ENCODE measurements at regions not wholly inside any gene's neighbourhood (a gene's known extent, or its start where the extent isn't known, plus 50 kb on each side); places are given as distances from the start of the nearest gene placed in this dataset.

- H3K4me3 ChIP-seq (ENCODE audit: control insufficient read depth in 1 of 2, extremely low read depth in 1 of 2, low read length in 1 of 2), result no peak overlapping the region
- Mint-ChIP-seq H3K4me3 (no peak overlapping the region), H3K9me3 (peaks cover 4 to 7% (median 6%) of the 10 kb centered on the region in 3 donors), H3K27me3 (peaks cover 8 to 24% of the 10 kb centered on the region in 2 donors), H3K27ac (no peak overlapping the region), H3K36me3 (no peaks in the 10 kb centered on the region), H3K4me1 (no peaks in the 10 kb centered on the region)
- H3K4me1 ChIP-seq (ENCODE audit: control insufficient read depth in 1 of 2, extremely low read depth in 1 of 2, insufficient read depth in 2 of 2, low read length in 2 of 2), result no peaks in the 10 kb centered on the region
- H3K27me3 ChIP-seq (replicated peaks in 1 of 2; ENCODE audit: control insufficient read depth in 2 of 2, extremely low read depth in 1 of 2, insufficient read depth in 2 of 2, low read length in 1 of 2), result peaks cover 0 to 11% of the 10 kb centered on the region in 2 experiments
- ATAC-seq (replicated peaks in 1 of 4) (no peak), DNase-seq (no peak)
- no peaks in the 10 kb centered on the region for H3K36me3 ChIP-seq (ENCODE audit: control insufficient read depth in 2 of 2, extremely low read depth in 1 of 2, insufficient read depth in 1 of 2, low read length in 1 of 2)
- no peak overlapping the region for H3K27ac ChIP-seq (ENCODE audit: low read length)
- 100% methylated on average over 1 of the region's 2 CpGs for WGBS (ENCODE audit: insufficient coverage)
- ChIA-PET POLR2A (interaction anchor here in 1 of 2 donors (0.7 kb wide), 1 partner anchor 88 kb away, joined by 5 read pairs; no protein-coding TSS in a partner anchor), CTCF (no interaction called here)
- H3K9me3 ChIP-seq, result no peaks in the 10 kb centered on the region
Measured at GRCh38 chr1:100642826-100643225, 76.7 kb upstream of the VCAM1 start.

GRCh38 chr1:100643471-100644196, 75.9 kb upstream of the VCAM1 start:
- ChIA-PET CTCF (no interaction called here), POLR2A (no interaction called here)
- Mint-ChIP-seq H3K27me3 (peaks cover 11 to 20% of the 10 kb centered on the region in 2 donors), H3K27ac (no peak overlapping the region), H3K36me3 (no peaks in the 10 kb centered on the region), H3K4me1 (no peaks in the 10 kb centered on the region), H3K4me3 (no peak overlapping the region), H3K9me3 (peaks cover 8 to 15% (median 14%) of the 10 kb centered on the region in 3 donors)
- H3K27me3 ChIP-seq (replicated peaks in 1 of 2; ENCODE audit: control insufficient read depth in 2 of 2, extremely low read depth in 1 of 2, insufficient read depth in 2 of 2, low read length in 1 of 2), result peaks cover 0 to 13% of the 10 kb centered on the region in 2 experiments
- no peak overlapping the region for H3K4me3 ChIP-seq (ENCODE audit: control insufficient read depth in 1 of 2, extremely low read depth in 1 of 2, low read length in 1 of 2)
- H3K9me3 ChIP-seq, result no peaks in the 10 kb centered on the region
- no peak for DNase-seq
- WGBS (ENCODE audit: insufficient coverage), result 100% methylated on average over 2 of the region's 4 CpGs
- no peaks in the 10 kb centered on the region for H3K4me1 ChIP-seq (ENCODE audit: control insufficient read depth in 1 of 2, extremely low read depth in 1 of 2, insufficient read depth in 2 of 2, low read length in 2 of 2)
- no peaks in the 10 kb centered on the region for H3K36me3 ChIP-seq (ENCODE audit: control insufficient read depth in 2 of 2, extremely low read depth in 1 of 2, insufficient read depth in 1 of 2, low read length in 1 of 2)
- H3K27ac ChIP-seq (ENCODE audit: low read length), result no peak overlapping the region
- no peak for ATAC-seq (replicated peaks in 1 of 4)

DNA sequence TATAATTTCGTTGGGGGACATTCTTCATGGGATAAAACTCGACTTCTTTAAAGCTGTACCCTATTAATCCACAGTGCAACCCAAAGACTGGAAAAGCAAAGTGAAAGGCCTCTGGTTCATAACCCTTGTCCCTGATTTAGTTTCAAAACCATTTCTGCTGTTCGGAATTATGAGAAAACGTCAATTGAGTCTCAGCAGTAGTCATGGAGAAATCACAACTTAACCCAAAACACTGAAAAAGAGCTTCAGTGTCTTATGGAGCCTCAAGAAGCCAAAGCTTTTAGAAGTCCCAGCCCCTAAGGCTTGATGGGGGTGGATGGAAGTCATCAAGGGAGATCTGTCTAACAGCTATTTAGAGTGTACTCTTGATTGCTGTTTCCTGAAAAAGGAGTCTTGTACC, 73.5 kb upstream of the VCAM1 start:
- no peaks in the 10 kb centered on the region for H3K36me3 Mint-ChIP-seq
- H3K4me3 Mint-ChIP-seq, result no peak overlapping the region
- no peaks in the 10 kb centered on the region for H3K4me1 Mint-ChIP-seq
- H3K27me3 Mint-ChIP-seq, result peaks cover 14 to 21% of the 10 kb centered on the region in 2 donors
- Histone ChIP-seq H3K27ac (ENCODE audit: low read length) (no peak overlapping the region), H3K27me3 (replicated peaks in 1 of 2; ENCODE audit: control insufficient read depth in 2 of 2, extremely low read depth in 1 of 2, insufficient read depth in 2 of 2, low read length in 1 of 2) (peaks cover 0 to 13% of the 10 kb centered on the region in 2 experiments), H3K4me3 (ENCODE audit: control insufficient read depth in 1 of 2, extremely low read depth in 1 of 2, low read length in 1 of 2) (no peak overlapping the region), H3K4me1 (ENCODE audit: control insufficient read depth in 1 of 2, extremely low read depth in 1 of 2, insufficient read depth in 2 of 2, low read length in 2 of 2) (no peaks in the 10 kb centered on the region), H3K9me3 (no peaks in the 10 kb centered on the region), H3K36me3 (ENCODE audit: control insufficient read depth in 2 of 2, extremely low read depth in 1 of 2, insufficient read depth in 1 of 2, low read length in 1 of 2) (no peaks in the 10 kb centered on the region)
- ATAC-seq (replicated peaks in 1 of 4) (no peak), DNase-seq (no peak)
- H3K9me3 Mint-ChIP-seq, result peaks cover 19 to 28% (median 25%) of the 10 kb centered on the region in 3 donors
- no peak overlapping the region for H3K27ac Mint-ChIP-seq
- CTCF ChIA-PET, result interaction anchor here in 1 of 2 donors (0.6 kb wide), 1 partner anchor 16 kb away, joined by 3 read pairs; no protein-coding TSS in a partner anchor
- 40% methylated on average over 1 of the region's 4 CpGs for WGBS (ENCODE audit: insufficient coverage)
- POLR2A ChIA-PET, result no interaction called here

DNA sequence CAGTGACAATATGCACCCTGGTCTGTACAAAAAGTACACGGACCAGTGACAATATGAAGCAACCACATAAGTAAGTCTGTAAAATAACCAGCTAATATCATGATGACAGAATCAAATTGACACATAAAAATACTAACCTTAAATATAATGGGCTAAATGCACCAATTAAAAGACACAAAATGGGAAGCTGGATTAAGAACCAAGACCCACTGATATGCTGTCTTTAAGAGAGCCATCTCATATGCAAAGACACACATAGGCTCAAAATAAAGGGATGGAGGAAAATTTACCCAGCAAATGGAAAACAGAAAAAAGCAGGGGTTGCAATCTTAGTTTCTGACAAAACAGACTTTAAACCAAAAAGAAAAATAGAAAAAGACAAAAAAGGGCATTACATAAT, 70.4 kb upstream of the VCAM1 start:
- Histone ChIP-seq H3K9me3 (no peaks in the 10 kb centered on the region), H3K36me3 (ENCODE audit: control insufficient read depth in 2 of 2, extremely low read depth in 1 of 2, insufficient read depth in 1 of 2, low read length in 1 of 2) (no peaks in the 10 kb centered on the region), H3K27ac (ENCODE audit: low read length) (no peak overlapping the region), H3K4me1 (ENCODE audit: control insufficient read depth in 1 of 2, extremely low read depth in 1 of 2, insufficient read depth in 2 of 2, low read length in 2 of 2) (no peaks in the 10 kb centered on the region), H3K4me3 (ENCODE audit: control insufficient read depth in 1 of 2, extremely low read depth in 1 of 2, low read length in 1 of 2) (no peak overlapping the region), H3K27me3 (replicated peaks in 1 of 2; ENCODE audit: control insufficient read depth in 2 of 2, extremely low read depth in 1 of 2, insufficient read depth in 2 of 2, low read length in 1 of 2) (peaks cover 0 to 13% of the 10 kb centered on the region in 2 experiments)
- H3K4me1 Mint-ChIP-seq, result no peaks in the 10 kb centered on the region
- WGBS (ENCODE audit: insufficient coverage), result no CpG with 5 or more reads among the region's 1 CpG
- no peaks in the 10 kb centered on the region for H3K36me3 Mint-ChIP-seq
- CTCF ChIA-PET, result no interaction called here
- H3K27ac Mint-ChIP-seq, result no peak overlapping the region
- H3K27me3 Mint-ChIP-seq, result peaks cover 14 to 22% of the 10 kb centered on the region in 2 donors
- no peak for ATAC-seq (replicated peaks in 1 of 4)
- peaks cover 19 to 24% (median 24%) of the 10 kb centered on the region in 3 donors for H3K9me3 Mint-ChIP-seq
- POLR2A ChIA-PET, result no interaction called here
- H3K4me3 Mint-ChIP-seq, result no peak overlapping the region
- DNase-seq, result no peak

DNA sequence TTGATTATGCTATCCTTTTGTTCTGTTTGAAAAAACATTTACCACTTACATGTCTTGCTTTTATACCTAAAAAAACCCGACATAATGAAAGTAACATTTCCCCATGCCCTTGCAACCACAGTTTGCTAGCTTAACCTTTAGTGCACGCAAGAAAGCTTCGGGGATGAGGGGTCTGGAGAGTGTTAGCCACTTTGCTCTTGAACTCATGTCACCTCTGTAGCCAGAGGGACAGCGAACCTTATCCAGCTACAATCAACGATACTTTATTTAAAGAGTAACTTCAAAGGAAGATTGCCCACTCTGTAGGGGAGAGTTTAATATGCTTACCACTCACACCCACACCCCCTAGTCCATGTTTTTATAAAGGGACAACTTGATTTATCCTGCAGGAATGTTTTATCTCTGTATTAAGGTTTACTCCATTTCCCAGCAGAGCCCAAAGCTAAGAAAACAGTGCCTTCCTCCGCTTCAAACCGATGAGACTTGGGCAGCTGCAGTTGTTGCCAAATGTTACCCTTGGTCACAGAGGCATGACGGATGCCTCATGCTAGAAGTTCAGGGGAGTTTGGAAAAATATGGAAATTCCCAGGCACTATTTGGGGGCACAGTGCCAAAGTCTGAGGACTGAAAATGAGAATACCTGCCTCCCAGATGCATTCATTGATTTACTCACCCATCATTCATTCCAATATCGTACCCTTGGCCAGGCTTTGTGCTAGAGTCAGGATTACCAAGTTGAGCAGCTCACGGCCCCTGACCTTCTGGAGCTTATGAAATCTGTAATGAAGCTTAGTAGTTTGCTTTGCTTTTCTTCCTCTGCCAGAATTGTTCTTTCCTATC, 61.4 kb upstream of the VCAM1 start:
- DNase-seq (no peak), ATAC-seq (replicated peaks in 1 of 4) (no peak)
- no peaks in the 10 kb centered on the region for H3K36me3 Mint-ChIP-seq
- peaks cover 0 to 4% (median 0%) of the 10 kb centered on the region in 3 donors for H3K9me3 Mint-ChIP-seq
- ChIA-PET POLR2A (no interaction called here), CTCF (no interaction called here)
- Histone ChIP-seq H3K4me1 (ENCODE audit: control insufficient read depth in 1 of 2, extremely low read depth in 1 of 2, insufficient read depth in 2 of 2, low read length in 2 of 2) (no peaks in the 10 kb centered on the region), H3K4me3 (ENCODE audit: control insufficient read depth in 1 of 2, extremely low read depth in 1 of 2, low read length in 1 of 2) (no peak overlapping the region), H3K9me3 (no peaks in the 10 kb centered on the region), H3K27ac (ENCODE audit: low read length) (no peak overlapping the region), H3K27me3 (replicated peaks in 1 of 2; ENCODE audit: control insufficient read depth in 2 of 2, extremely low read depth in 1 of 2, insufficient read depth in 2 of 2, low read length in 1 of 2) (no peaks in the 10 kb centered on the region), H3K36me3 (ENCODE audit: control insufficient read depth in 2 of 2, extremely low read depth in 1 of 2, insufficient read depth in 1 of 2, low read length in 1 of 2) (no peaks in the 10 kb centered on the region)
- H3K27me3 Mint-ChIP-seq, result peaks cover 0 to 7% of the 10 kb centered on the region in 2 donors
- H3K27ac Mint-ChIP-seq, result no peak overlapping the region
- no peaks in the 10 kb centered on the region for H3K4me1 Mint-ChIP-seq
- WGBS (ENCODE audit: insufficient coverage), result 100% methylated on average over 2 of the region's 10 CpGs
- H3K4me3 Mint-ChIP-seq, result no peak overlapping the region

GRCh38 chr1:100658716-100659026, 60.9 kb upstream of the VCAM1 start:
- Mint-ChIP-seq H3K4me3 (no peak overlapping the region), H3K27ac (no peak overlapping the region), H3K4me1 (no peaks in the 10 kb centered on the region), H3K36me3 (no peaks in the 10 kb centered on the region), H3K27me3 (peaks cover 0 to 7% of the 10 kb centered on the region in 2 donors), H3K9me3 (peaks cover 0 to 1% (median 0%) of the 10 kb centered on the region in 3 donors)
- no peak overlapping the region for H3K4me3 ChIP-seq (ENCODE audit: control insufficient read depth in 1 of 2, extremely low read depth in 1 of 2, low read length in 1 of 2)
- DNase-seq (no peak), ATAC-seq (replicated peaks in 1 of 4) (no peak)
- ChIA-PET POLR2A (no interaction called here), CTCF (no interaction called here)
- no peaks in the 10 kb centered on the region for H3K9me3 ChIP-seq
- no peaks in the 10 kb centered on the region for H3K27me3 ChIP-seq (replicated peaks in 1 of 2; ENCODE audit: control insufficient read depth in 2 of 2, extremely low read depth in 1 of 2, insufficient read depth in 2 of 2, low read length in 1 of 2)
- H3K4me1 ChIP-seq (ENCODE audit: control insufficient read depth in 1 of 2, extremely low read depth in 1 of 2, insufficient read depth in 2 of 2, low read length in 2 of 2), result no peaks in the 10 kb centered on the region
- no peak overlapping the region for H3K27ac ChIP-seq (ENCODE audit: low read length)
- no peaks in the 10 kb centered on the region for H3K36me3 ChIP-seq (ENCODE audit: control insufficient read depth in 2 of 2, extremely low read depth in 1 of 2, insufficient read depth in 1 of 2, low read length in 1 of 2)

All from T-cell (primary cell).